Brain microvascular endothelial cell (primary cell): ENCODE measurements at regions not wholly inside any gene's neighbourhood (a gene's known extent, or its start where the extent isn't known, plus 50 kb on each side); places are given as distances from the start of the nearest gene placed in this dataset.

Source experiments
- DNase-seq: peaks from one replicate; pipeline ENCODE4 v3.0.0-alpha.2; 2020
- H3K27ac ChIP-seq: fragments of 250-450 bp; sonication (Bioruptor Pico); 2 replicates; pipeline ENCODE4 v1.5.1; 2020; ENCODE audit warnings: mild to moderate bottlenecking, moderate library complexity
- H3K27me3 ChIP-seq: fragments of 250-450 bp; sonication (Bioruptor Pico); replicated peaks from 2 replicates; pipeline ENCODE4 v1.5.1; 2020; ENCODE audit warnings: mild to moderate bottlenecking
- H3K36me3 ChIP-seq: fragments of 250-450 bp; sonication (Bioruptor Pico); replicated peaks from 2 replicates; pipeline ENCODE4 v1.5.1; 2020; ENCODE audit warnings: mild to moderate bottlenecking
- H3K4me3 ChIP-seq: 2 replicates; pipeline ENCODE4 v1.5.1; 2011; ENCODE audit warnings: low read depth, mild to moderate bottlenecking, control low read depth, low read length, moderate library complexity
- CTCF ChIP-seq: IDR thresholded peaks from 2 replicates; pipeline ENCODE4 v1.5.1; 2011; ENCODE audit warnings: low read depth, mild to moderate bottlenecking, moderate library complexity, low read length, control low read depth, inconsistent platforms; ENCODE audit errors: missing control alignments
- in situ Hi-C: cut with HindIII; loops from 2 replicates; pipeline ENCODE4 v1.10.0; 2017; ENCODE audit warnings: low sequenced_read_pairs, low pct_ligation_motif_present

DNA sequence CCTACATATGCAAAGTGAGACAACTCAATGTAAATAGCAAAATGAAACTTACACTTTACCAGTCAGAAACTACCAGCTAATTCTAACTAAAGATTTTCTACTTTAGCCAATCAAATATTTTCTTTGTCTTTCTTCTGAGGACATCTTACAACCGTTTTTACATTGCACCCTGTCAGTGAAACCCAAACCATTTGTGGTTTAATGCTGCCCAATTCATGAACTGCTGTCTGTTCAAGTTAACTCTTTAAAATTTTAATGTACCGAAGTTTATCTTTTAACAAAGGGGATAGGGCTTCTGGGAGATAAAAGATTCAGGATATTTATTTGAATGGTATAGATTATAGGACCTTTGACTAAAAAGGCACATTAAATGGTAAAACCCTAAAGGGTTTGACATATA lies 121.3 kb upstream of the HDDC2 start:
- in situ Hi-C loops, result no loop called here
- H3K4me3 ChIP-seq, result no peak overlapping the region
- DNase-seq, result no peak
- no peaks in the 10 kb centered on the region for H3K36me3 ChIP-seq
- no peak overlapping the region for H3K27ac ChIP-seq
- H3K27me3 ChIP-seq, result no peaks in the 10 kb centered on the region
- no peak for TF ChIP-seq CTCF

- DNase-seq, result no peak
- Histone ChIP-seq H3K27ac (no peak overlapping the region), H3K36me3 (no peaks in the 10 kb centered on the region), H3K4me3 (no peak overlapping the region), H3K27me3 (no peaks in the 10 kb centered on the region)
- in situ Hi-C loops, result no loop called here
- no peak for TF ChIP-seq CTCF
These were observed 130.2 kb upstream of the HDDC2 start for GRCh38 chr6:125431971-125432370.

- no peak for TF ChIP-seq CTCF
- H3K27ac ChIP-seq, result no peak overlapping the region
- in situ Hi-C loops, result no loop called here
- no peaks in the 10 kb centered on the region for H3K36me3 ChIP-seq
- no peaks in the 10 kb centered on the region for H3K27me3 ChIP-seq
- H3K4me3 ChIP-seq, result no peak overlapping the region
- no peak for DNase-seq
These were observed 131.2 kb upstream of the HDDC2 start for GRCh38 chr6:125432963-125433362.

DNA sequence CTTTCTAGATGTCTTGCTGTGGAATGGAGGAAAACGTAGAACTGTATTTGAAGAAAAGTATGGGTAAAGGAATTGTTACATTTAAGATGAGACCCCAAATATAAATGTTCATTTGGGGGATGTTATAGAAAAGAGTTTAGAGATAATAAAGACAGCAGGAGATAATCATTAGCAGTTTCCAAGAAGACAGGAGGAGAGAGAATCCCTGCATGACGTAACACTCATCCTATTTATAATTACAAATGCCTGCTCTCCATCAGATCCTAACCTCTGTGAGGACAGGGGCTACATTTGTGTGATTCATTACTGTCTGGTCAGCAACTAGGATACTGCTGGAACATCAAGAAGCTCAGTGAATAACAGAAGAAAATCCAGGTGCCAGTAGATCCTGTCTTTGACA lies 133.0 kb upstream of the HDDC2 start:
- no peak overlapping the region for H3K4me3 ChIP-seq
- TF ChIP-seq CTCF, result no peak
- in situ Hi-C loops, result no loop called here

GRCh38 chr6:125439512-125439911 lies 137.7 kb upstream of the HDDC2 start:
- Histone ChIP-seq H3K27me3 (no peaks in the 10 kb centered on the region), H3K36me3 (no peaks in the 10 kb centered on the region), H3K27ac (no peak overlapping the region), H3K4me3 (no peak overlapping the region)
- DNase-seq, result no peak
- no peak for TF ChIP-seq CTCF
- in situ Hi-C loops, result no loop called here

More for the DNA sequence above, 133.0 kb upstream of the HDDC2 start:
- H3K27me3 ChIP-seq, result no peaks in the 10 kb centered on the region
- H3K27ac ChIP-seq, result no peak overlapping the region
- H3K36me3 ChIP-seq, result no peaks in the 10 kb centered on the region
- DNase-seq, result no peak

- no peaks in the 10 kb centered on the region for H3K27me3 ChIP-seq
- no peaks in the 10 kb centered on the region for H3K36me3 ChIP-seq
- DNase-seq, result peak; percentile 43
- no peak overlapping the region for H3K4me3 ChIP-seq
- H3K27ac ChIP-seq, result no peak overlapping the region
- in situ Hi-C loops, result no loop called here
- no peak for TF ChIP-seq CTCF
These were observed 142.5 kb upstream of the HDDC2 start for GRCh38 chr6:125444006-125444923.
